Renal pelvis (tissue), 1 donor: ENCODE measurements at regions not wholly inside any gene's neighbourhood (a gene's known extent, or its start where the extent isn't known, plus 50 kb on each side); places are given as distances from the start of the nearest gene placed in this dataset.
A peak's percentile ranks its signal among the peaks of the same experiment; 100 is the strongest.

Source experiments
- DNase-seq: peaks from one replicate; pipeline ENCODE4 v3.0.0-alpha.2; 2013

DNA sequence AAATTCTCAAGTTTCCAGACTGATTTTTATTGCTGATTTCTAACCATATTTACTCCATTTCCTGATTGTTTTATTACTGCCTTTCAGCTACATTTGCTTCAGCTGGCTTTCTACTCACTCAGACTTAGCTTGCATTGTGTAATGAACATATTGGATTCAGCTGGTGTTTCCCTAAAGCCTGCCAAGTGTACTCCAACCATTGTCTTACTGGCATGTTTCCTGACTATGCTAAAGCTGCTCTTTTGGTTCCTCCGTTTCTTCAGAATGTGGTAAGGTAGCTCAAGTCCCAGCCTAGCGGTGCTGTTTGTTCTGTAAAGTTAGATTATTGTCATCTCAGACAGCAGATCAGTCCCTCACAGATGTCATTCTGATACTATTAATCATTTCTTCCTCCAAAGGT lies 53.1 kb upstream of the GLRA2 start:
- DNase-seq, result peak; percentile 57

DNA sequence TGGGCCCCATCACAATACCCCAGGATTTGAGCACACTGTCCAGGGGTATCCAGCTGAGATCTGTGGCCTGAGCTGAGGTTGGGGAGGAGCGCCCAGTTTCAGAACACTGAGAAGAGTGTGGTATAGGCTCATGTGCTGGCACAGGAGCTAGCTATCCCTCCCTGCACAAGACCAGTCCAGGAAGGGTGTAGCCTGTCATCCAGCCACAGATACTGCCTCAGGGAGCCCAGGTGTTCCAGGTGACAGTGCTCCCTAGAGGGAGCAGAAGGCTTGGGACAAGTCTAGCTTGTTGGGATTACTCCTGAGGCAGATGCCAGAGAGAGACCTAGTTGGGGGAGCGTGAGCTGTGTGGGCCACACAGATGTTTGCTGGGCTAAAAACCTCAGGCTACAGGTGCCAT lies 79.6 kb upstream of the GLRA2 start:
- no peak for DNase-seq

DNA sequence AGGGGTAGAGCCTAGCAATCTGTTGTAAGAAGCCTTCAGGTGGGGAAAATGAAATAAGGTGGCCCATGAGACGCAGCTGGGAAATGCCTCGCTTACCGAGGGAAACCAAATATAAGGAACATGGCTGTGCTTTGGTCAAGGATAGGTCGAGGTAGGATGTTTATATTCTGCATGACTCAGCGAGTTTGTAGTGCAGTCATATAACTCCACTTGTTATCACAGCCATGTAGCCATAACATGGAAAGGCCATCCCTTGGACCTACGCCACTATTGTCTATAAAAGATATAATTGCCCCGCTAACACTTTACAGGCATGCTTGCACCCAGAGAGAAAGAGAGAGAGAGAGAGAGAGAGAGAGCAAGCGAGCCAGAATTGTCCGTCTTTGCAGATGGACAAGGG lies 80.9 kb upstream of the GLRA2 start:
- DNase-seq, result no peak

DNA sequence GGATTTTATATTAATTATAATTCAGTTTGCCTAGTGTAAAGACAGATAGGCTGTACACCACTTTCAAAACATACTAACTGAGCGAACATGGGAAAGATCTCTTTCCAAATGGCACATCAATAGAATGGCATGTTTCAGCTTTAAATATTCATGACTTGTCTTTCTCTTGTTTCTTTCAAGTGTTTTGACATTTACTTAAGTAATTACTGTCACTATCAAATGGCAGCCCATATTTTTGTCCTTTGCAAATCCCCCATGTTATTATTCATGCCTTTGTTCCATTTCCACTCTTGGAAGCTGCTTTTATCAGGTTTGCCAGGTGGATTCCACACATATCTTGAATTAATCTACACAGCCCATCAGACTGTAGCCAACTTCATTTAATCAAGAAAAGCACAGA lies 89.2 kb upstream of the GLRA2 start:
- no peak for DNase-seq

DNA sequence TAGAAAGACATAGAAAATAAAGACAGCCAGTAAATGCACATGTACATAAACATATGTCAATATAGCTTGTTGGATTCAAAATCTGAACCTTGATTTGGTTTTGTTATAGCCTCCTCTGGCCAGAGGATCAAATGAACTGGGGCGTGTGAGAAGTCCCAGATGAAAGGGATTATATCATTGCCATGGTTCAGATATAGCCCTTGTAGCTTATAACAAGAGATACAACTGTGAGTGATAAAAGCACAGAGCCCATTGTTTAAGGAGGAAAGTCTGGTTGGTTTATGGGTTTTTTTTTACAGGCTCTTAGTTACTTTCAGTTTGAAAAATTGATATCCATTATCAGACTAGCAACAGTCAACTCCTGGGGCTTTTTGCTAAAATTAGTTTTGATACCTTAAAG lies 101.7 kb upstream of the GLRA2 start:
- DNase-seq, result no peak

DNA sequence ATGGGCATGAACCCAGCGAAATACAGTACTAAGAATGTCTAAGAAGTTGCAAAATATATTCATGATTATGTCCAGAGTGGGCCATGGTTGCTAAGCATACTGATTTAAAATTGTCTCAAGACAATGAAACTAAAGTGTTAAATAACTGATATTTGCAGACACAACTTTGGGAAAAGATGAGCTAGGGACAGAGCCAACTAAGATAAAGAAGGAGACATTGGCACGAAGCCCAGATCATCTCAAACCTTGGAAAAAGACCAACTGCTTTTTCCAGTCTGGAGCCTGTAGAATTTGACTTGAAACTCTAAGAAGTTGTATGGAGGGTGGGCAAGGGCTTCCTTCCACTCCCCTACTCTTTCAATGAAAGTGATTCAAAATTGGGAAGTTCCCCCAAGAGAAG lies 108.5 kb upstream of the GLRA2 start:
- DNase-seq, result no peak

DNA sequence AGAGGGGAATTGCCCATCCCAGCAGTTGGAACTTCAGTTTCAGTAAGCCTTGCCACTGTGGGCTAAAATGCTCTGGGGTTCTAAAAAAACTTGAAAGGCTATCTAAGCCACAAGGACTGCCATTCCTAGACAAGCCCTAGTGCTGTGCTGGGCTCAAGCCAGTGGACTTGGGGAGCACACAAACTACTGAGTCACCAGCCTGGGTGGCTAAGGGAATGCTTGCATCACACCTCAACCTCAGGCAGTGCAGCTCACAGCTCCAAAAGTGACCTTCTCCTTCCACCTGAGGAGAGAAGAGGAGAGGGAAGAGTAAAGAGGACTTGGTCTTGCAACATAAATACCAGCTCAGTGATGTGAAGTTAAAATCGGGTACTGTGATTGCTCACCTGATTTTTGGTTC lies 116.7 kb upstream of the GLRA2 start:
- no peak for DNase-seq

DNA sequence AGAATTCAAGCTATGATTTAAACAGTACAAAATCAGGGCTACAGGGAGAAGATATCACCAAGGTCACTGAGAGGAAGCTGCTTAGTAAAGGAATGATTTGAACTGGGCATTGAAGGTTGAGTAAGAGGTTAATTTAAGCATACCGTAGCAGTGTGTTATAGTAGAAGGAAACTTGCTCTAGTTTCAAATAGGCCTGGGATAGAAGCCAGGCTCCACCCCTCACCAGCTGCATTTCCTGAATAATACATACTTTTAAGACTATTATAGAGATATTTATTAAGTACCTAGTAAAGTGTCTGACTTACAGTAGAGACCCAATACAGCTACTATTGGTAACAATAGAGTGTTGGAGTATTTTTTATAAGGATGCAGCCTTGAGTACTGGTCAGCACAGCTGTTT lies 118.0 kb upstream of the GLRA2 start:
- DNase-seq, result no peak

DNA sequence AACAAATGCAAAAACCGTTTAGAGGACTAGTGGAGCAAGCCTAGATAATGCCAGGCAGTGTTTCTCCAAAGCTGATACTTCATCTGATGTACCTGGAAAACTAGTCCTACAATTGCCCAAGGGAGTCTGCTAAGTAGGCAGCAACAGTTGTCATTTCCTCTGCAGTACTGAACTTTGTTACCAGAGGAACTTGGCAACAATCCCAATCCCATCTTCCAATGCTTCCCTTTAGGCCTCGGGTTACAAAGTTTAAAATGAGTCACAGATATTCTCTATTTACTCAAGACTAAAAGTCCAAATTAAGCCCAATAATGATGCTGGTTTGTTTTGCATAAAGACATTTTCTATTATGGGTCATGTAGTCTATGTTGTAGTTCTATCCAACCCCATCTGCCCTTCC lies 120.0 kb upstream of the GLRA2 start:
- no peak for DNase-seq

DNA sequence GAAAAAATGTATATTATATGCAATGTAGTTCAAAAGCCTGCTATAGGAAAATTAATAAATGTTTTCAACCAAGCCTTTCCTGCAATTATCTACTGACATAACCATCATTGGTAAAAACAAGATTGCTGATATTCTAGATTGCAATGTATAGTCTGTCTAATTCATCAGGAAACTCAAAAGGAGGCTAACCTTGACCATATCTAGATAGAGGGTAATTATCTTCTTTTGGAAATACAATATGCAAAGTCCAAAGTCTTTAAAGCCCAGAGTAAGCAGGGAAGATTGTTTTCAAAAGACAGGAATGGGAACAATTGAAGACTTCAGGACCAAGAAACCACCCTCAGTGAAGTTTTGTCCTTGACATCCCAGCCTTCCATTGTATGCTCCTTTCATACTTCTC lies 123.1 kb upstream of the GLRA2 start:
- DNase-seq, result no peak

DNA sequence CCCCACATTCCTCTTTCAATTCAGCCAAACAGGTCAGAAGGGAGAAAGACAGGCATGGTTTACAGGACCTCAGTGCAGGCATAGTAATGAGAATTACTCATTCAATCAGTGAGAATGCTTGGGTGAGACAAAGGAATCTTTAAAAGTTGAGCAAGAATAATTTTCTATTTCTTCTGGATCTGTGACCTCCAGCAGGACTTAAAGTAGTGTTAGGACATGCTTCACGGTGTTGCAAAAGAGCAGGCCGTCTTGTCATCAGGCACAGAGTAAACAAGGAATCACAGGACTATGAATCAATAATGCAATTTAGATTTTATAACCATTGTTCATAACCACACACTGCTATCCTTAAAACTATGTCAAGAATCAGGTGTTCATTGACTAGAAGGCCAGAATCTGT lies 130.6 kb upstream of the GLRA2 start:
- no peak for DNase-seq

DNA sequence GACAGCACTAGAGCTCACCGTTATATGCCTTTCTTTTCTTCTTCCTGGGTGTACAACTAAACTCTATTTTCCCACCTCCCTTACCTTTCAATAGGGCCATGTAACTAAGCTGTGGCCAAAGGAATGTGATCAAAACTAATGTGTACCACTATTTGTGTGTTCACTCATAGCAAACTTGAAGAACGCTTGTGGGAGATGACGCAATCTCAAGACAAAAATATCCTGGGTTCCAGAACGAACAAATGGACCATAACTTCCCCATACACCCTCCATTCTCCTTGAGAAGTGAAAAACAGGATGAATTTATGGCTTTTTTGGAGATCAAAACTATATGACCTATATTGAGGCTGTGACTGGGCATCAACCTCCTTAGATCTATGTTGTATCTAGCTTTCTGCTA lies 139.7 kb upstream of the GLRA2 start:
- no peak for DNase-seq

DNA sequence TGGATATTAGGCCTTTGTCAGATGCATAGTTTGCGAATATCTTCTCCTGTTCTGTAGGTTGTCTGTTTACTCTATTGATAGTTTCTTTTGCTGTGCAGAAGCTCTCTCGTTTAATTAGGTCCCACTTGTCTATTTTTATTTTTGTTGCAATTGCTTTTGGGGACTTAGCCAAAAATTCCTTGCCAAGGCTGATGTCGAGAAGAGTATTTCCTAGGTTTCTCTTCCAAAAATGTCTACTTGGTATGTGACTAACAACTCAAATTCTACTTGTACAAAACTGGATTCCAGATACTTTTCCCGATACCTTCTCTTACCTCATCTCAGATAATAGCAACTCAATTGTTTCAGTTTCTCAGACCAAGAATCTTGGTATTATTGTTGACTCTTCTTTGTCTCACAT lies 142.4 kb upstream of the GLRA2 start:
- DNase-seq, result no peak

DNA sequence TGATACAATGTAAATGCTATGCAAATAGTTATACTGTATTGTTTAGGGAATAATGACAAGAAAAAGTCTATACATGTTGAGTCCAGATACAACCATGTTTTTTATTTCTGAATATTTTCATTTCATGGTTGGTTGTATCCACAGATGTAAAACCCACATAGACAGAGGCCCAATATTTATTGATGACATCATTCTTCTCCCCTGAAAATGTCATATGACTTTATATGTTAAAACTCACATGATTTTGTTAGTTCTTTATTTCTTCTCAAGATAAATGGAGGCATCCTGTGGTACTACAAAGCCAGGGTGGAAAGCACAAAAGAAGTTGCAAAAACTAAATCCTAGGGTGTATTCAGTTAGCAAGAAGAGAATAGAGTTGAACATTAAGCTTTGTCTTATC lies 149.3 kb upstream of the GLRA2 start:
- DNase-seq, result no peak

DNA sequence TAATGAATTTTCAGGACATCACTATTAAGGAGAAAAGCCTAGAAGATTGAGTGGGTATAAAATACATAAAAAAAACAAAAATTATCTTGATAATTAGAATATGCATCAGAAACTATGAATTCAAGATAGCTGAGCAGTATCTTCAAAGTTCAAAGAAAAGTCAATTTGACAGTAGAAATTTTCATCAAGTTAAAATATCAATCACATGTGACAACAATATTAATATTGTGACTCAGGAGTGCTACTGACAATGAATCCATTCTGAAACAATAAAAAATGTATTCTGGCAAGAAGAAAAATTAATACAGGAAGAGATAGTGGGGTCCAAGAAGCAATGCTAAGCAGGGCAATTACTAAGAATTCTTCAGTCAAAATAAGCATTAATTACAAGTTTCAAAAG lies 151.9 kb upstream of the GLRA2 start:
- no peak for DNase-seq

DNA sequence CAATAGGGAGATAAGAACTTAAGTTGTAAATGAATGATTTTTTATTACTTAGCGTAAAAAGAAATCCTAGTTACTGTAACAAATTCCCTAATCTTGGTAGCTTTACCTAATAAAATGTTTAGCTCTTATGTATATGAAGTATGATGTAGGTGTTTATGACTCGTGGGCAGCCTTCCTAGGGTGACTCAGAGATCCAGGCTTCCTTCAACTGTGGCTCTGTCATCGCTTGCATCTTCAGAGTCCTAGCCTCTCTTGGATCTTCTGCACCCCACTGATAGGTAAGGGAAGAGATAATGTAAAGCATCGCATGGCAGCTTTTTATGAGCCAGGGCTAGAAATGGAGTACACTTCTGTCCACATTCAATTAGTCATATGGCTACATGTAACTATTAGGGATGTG lies 165.6 kb upstream of the GLRA2 start:
- DNase-seq, result no peak

DNA sequence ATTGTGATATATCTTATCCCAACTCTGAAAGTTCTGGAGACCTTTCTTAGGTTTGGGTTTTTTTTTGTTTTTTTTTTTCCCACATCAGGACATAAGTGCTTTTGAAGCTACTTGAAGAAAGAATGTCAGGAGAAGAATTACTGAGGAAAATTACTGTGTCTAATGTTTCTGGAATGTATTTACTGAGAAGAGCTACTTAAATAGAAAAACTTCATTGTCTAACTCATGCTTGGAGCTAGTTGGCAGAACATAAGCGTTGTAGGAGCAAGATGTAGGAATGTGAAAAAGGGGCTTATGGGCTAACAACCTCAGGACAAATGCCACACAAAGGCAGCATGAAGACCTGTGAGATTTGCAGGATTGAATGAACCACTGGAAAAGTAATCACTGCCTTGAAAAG lies 166.6 kb upstream of the GLRA2 start:
- DNase-seq, result no peak

DNA sequence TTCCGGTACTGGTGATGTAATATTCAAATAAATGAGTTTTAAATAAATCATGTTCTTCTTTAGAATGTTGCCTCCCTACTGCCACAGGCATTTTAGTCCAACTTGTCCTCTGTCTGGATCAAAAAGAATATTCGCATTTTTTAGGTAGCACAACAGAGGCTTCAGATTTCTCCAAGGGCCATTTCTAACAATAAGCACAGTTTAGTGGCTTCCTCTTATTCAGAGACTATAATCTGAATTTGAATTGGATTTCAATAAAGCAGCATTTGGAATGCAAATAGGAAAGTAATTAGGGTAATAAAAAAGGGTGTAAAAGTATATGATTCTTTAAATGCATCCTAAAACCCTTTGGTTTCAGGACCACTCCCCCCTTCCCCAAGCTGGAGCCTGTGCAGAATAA lies 167.9 kb upstream of the GLRA2 start:
- DNase-seq, result no peak

DNA sequence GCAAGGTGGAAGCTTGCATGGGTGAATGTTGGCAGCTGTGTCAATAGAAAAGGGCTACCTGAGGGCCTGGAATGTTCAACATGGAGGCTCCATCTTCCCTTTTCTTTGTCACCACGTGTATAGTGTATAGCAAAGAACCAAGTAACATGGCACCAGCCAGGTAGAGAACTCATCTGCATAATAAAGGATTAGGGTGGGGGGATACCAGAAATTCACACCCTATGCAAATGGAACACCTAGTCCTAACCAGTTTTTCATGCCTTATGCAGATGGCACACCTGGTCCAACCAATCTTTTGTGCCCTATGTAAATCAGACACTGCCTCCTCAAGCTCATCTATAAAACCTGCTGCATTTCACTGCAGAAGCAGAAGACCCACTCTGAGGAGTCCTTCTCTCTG lies 169.6 kb upstream of the GLRA2 start:
- DNase-seq, result no peak

DNA sequence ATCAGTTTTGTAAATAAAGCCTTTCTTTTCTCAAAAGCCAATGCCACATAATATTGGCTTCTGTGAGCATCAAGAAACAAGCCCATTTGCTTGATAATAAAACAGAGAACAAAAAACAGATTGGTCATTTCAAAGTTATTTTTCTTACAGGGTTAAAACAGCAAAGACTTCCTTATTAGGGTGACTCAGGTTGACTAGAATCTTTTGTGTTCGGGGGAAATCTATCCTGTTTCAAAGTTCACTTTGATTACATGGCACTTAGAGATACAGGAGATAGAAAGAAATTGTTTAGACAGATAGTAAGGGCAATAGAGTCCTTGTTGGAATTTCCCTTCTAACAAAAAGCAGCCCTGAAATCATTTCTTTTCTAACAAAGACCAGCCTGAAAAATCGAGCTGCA lies 170.0 kb upstream of the GLRA2 start:
- no peak for DNase-seq

DNA sequence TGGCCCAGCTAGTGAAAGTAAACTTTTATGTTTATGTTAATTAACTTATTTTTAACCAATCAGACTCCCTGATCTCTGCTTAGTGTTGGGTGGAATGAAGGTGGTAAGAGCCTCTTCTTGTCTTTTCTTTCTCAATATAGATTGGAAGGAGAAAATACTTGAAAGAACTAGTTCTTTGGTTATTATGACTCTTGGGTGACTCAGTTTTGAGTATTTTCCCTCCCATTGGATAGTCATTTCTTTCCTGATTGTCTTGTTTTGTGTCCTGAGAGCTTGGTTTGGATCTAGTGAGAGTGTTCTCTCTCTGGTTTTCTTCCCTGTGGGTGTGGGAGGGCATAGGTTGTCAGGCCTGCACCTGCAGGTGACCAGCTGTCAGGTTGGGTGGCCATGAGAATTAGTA lies 172.0 kb upstream of the GLRA2 start:
- DNase-seq, result no peak

DNA sequence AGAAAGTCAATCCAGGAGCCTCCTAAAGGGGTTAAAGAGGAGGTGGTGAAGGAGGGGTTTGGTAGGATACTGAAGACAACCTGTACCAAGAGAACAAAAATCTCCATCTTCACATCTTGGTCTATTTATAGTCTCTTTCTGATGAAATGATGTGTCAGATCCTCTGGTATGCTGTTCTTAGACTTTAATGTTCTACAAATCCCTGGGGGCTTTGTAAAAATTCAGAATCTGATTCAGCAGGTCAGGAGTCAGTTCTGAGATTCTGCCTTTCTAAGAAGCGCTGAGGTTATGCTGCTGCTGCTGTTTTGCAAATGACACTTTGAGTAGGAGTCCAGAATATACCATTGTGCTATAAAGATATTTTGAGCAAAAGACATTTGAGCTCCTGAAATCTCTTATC lies 172.9 kb upstream of the GLRA2 start:
- DNase-seq, result no peak

DNA sequence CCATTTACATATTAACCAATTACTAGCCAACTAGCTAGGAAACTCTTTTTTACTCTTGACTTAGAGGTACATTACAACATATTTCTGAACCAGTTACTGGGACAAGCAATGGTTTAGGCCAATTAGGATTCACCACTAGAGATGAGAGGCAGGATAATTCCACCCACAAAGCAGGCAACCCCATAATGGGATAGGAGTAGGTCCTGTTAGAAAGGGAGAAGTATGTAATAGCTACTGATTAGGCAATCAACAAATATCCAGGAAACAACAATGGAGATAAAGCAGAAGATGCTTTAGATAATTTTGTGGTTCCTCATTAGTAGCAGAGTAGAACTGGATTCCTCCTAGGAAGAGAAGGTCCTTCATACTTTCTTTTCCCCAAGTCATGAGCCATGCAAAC lies 173.8 kb upstream of the GLRA2 start:
- no peak for DNase-seq

DNA sequence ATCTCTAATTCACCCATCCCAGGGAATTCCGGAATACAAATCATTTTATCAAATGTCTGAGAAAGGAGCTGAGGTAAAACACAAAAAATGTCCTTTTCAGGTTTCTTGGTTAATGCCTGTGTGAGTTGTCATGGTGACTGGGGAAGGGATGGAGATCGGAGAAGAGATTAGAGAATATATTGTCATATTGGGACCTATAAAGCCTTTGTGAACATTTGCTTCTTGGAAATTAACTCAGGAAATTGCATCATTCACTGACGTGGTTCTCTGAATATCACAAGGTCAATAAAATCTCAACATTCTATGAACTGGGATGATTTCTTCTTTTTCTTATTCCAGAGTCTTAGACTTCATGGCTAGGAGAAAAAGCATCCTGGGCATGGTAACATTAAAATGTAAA lies 174.8 kb upstream of the GLRA2 start:
- no peak for DNase-seq

DNA sequence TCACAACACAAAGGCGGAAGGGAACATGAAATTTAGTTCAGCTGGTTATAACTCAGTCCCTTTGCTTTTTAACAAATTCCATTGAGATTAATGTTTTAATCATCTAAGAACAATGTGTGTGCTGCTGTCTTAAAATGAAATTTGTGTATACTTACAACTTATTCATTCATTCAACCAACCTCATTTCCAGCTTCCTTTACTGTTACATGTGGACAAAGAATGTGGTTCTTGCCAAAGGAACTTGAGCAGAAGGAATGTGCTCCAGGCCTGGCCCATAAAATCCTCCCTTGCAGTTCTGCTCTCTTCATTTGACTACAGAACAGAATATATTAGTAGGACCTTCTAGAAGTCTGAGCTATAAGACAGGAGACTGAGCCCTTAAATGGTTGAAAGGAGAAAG lies 176.8 kb upstream of the GLRA2 start:
- DNase-seq, result no peak
